A549 (cell line): ENCODE measurements at regions not wholly inside any gene's neighbourhood (a gene's known extent, or its start where the extent isn't known, plus 50 kb on each side); places are given as distances from the start of the nearest gene placed in this dataset.

Source experiments
- ATAC-seq, 2 experiments: fragments of 200-7000 bp in 1 of 2; fragments of >200 bp in 1 of 2; cut with Nextera tagmentation in 1 of 2; cut with Tn5 transposase in 1 of 2; 3 replicates each; pipeline versions ENCODE4 v1.8.0 to v1.9.1; 2018 to 2020; ENCODE audit warnings: mild to moderate bottlenecking in 1 of 2, moderate library complexity in 1 of 2
- CTCF ChIA-PET: fragments of 300-600 bp; sonication (Branson Sonifier 250); formaldehyde crosslinking; extraction: SDS; loops from one replicate; lab custom pipeline; 2021; ENCODE audit warnings: antibody characterized with exemption, inconsistent platforms; lab: Yijun Ruan, JAX
- POLR2A ChIA-PET: fragments of 350-600 bp; formaldehyde crosslinking; extraction: SDS; loops from one replicate; lab custom pipeline; 2021; ENCODE audit warnings: antibody characterized with exemption, inconsistent platforms; lab: Yijun Ruan, JAX
- DNase-seq, 2 experiments: peaks; one replicate each; pipeline versions ENCODE4 v3.0.0 to v3.0.0-alpha.2; 2011 to 2016; ENCODE audit warnings: low read depth in 1 of 2, low spot score in 1 of 2
- FAIRE-seq: peaks from 2 replicates; lab custom pipeline; 2011; peaks lifted over from hg19 to GRCh38; lab: Jason Lieb, UNC
- H3K27ac ChIP-seq, 2 experiments: fragments of >200 bp; sonication (Bioruptor Twin); formaldehyde crosslinking; 3 replicates each; pipeline ENCODE4 v1.5.1; 2016 to 2017
- H3K4me1 ChIP-seq: fragments of >200 bp; sonication (Bioruptor Twin); formaldehyde crosslinking; 3 replicates; pipeline ENCODE4 v1.6.1; 2016
- H3K4me2 ChIP-seq: fragments of >200 bp; sonication (Bioruptor Twin); formaldehyde crosslinking; 3 replicates; pipeline ENCODE4 v1.6.1; 2016
- H3K4me3 ChIP-seq: fragments of >200 bp; sonication (Bioruptor Twin); formaldehyde crosslinking; 3 replicates; pipeline ENCODE4 v1.5.1; 2016
- H3K9me3 ChIP-seq: fragments of >200 bp; sonication (Bioruptor Twin); formaldehyde crosslinking; 3 replicates; pipeline ENCODE4 v1.6.1; 2016
- CBX8 ChIP-seq: fragments of 200-600 bp; sonication (generic); IDR thresholded peaks from 2 replicates; pipeline ENCODE4 v1.6.1; 2016
- CHD2 ChIP-seq: fragments of 150-350 bp; IDR thresholded peaks from 2 replicates; pipeline ENCODE4 v1.6.1; 2014; ENCODE audit warnings: low read length; ENCODE audit not compliant: partially characterized antibody
- CHD4 ChIP-seq: fragments of 200-600 bp; sonication (generic); IDR thresholded peaks from 2 replicates; pipeline ENCODE4 v1.6.1; 2016; ENCODE audit warnings: antibody characterized with exemption, mild to moderate bottlenecking, borderline replicate concordance
- EHF ChIP-seq: fragments of 250-450 bp; sonication (Bioruptor Pico); IDR thresholded peaks from 2 replicates; pipeline ENCODE4 v1.5.0; 2020; ENCODE audit warnings: mild to moderate bottlenecking
- FOSL2 ChIP-seq, 2 experiments: fragments of 450-650 bp in 1 of 2; fragments of >200 bp in 1 of 2; sonication (Bioruptor Twin) in 1 of 2; formaldehyde crosslinking; IDR thresholded peaks; 2 replicates each; pipeline versions ENCODE4 v1.5.0 to v1.6.1; 2016 to 2020; ENCODE audit warnings: mild to moderate bottlenecking in 1 of 2, moderate library complexity in 1 of 2
- HOXB5 ChIP-seq: fragments of 250-450 bp; sonication (Bioruptor Pico); IDR thresholded peaks from 2 replicates; pipeline ENCODE4 v1.5.0; 2020; ENCODE audit warnings: mild to moderate bottlenecking, moderate library complexity
- JUNB ChIP-seq: fragments of >200 bp; sonication (Bioruptor Twin); formaldehyde crosslinking; IDR thresholded peaks from 2 replicates; pipeline ENCODE4 v1.6.1; 2016
- MAFK ChIP-seq: fragments of 450-650 bp; IDR thresholded peaks from 2 replicates; pipeline ENCODE4 v1.6.1; 2014; ENCODE audit not compliant: partially characterized antibody
- MAZ ChIP-seq: fragments of 150-350 bp; IDR thresholded peaks from 2 replicates; pipeline ENCODE4 v1.6.1; 2014; ENCODE audit warnings: antibody characterized with exemption, low read depth, low read length, borderline replicate concordance
- RAD21 ChIP-seq, 2 experiments: fragments of >200 bp in 1 of 2; sonication (Bioruptor Twin) in 1 of 2; formaldehyde crosslinking in 1 of 2; IDR thresholded peaks in 1 of 2; conservative IDR thresholded peaks in 1 of 2; 2 replicates in 1 of 2; 3 replicates in 1 of 2; pipeline ENCODE4 v1.6.1; 2012 to 2018; ENCODE audit warnings: inconsistent platforms in 1 of 2
- RARB ChIP-seq: fragments of 250-450 bp; sonication (Bioruptor Pico); IDR thresholded peaks from 2 replicates; pipeline ENCODE4 v1.8.0; 2021; ENCODE audit warnings: mild to moderate bottlenecking, moderate library complexity
- RFX5 ChIP-seq: fragments of 450-650 bp; IDR thresholded peaks from 2 replicates; pipeline ENCODE4 v1.7.1; 2014; ENCODE audit warnings: antibody characterized with exemption, mild to moderate bottlenecking, moderate library complexity
- SMC3 ChIP-seq: fragments of >200 bp; sonication (Bioruptor Twin); formaldehyde crosslinking; IDR thresholded peaks from 3 replicates; pipeline ENCODE4 v1.6.1; 2018; ENCODE audit warnings: inconsistent platforms
- TFCP2L1 ChIP-seq: fragments of 250-450 bp; sonication (Bioruptor Pico); IDR thresholded peaks from 2 replicates; pipeline ENCODE4 v1.5.0; 2021; ENCODE audit warnings: mild to moderate bottlenecking
- ZC3H11A ChIP-seq: fragments of 450-650 bp; IDR thresholded peaks from 2 replicates; pipeline ENCODE4 v1.6.1; 2014; ENCODE audit warnings: antibody characterized with exemption, mild to moderate bottlenecking
- ZNF302 ChIP-seq: fragments of 250-450 bp; sonication (Bioruptor Pico); IDR thresholded peaks from 2 replicates; pipeline ENCODE4 v1.9.0; 2021; ENCODE audit warnings: inconsistent platforms, mild to moderate bottlenecking, moderate library complexity
- WGBS: methylation state at CpG from one replicate; pipeline ENCODE4 v1.1.6; 2017; ENCODE audit errors: missing lambda C conversion rate; 5-methylcytosine and 5-hydroxymethylcytosine counted together
- TF ChIP-seq, protein P1 (sequence below): fragments of 250-450 bp; sonication (Bioruptor Pico); IDR thresholded peaks from 2 replicates; pipeline ENCODE4 v1.5.0; 2021; ENCODE audit warnings: mild to moderate bottlenecking, moderate library complexity, borderline replicate concordance
- TF ChIP-seq, protein P2 (sequence below): fragments of 250-450 bp; sonication (Bioruptor Pico); IDR thresholded peaks from 2 replicates; pipeline ENCODE4 v1.5.0; 2020; ENCODE audit warnings: low read depth, mild to moderate bottlenecking, moderate library complexity
- TF ChIP-seq, protein P3 (sequence below): fragments of >200 bp; sonication (Bioruptor Twin); formaldehyde crosslinking; IDR thresholded peaks from 2 replicates; pipeline ENCODE4 v1.6.1; 2016
- TF ChIP-seq, protein P4 (sequence below): fragments of >200 bp; sonication (Bioruptor Twin); formaldehyde crosslinking; IDR thresholded peaks from 3 replicates; pipeline ENCODE4 v1.5.1; 2016
- TF ChIP-seq, protein P5 (sequence below): IDR thresholded peaks from 2 replicates; pipeline ENCODE4 v1.6.1; 2012

DNA sequence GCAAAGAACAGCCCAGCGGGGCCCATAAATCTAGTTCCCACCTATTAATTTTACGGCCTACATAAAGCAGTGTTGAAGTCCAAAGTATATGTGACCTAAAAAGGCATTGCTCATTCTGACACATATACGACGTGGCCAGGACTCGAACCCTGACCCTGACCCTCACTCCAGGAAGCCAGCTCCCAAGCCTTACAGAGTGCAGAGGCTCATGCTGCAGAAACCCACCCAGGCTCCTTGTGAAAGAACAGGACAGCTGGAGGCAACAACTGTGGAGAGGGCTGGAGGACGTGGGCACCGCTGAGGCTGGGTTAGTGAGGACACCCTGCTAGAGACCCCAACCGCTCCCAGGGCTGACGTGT lies 221.6 kb downstream of the CYP26B1 start:
- WGBS: 92% methylated on average over 9 of the region's 9 CpGs
- H3K4me2 ChIP-seq: no peak overlapping the region
- no peak for FAIRE-seq
- no peak for ATAC-seq
- peaks cover 14% of the 10 kb centered on the region; the same call in 2 of the 3 replicates for H3K4me1 ChIP-seq
- 0 out of 3 replicates have a peak, but pooled peaks cover 2% of the 10 kb centered on the region for H3K9me3 ChIP-seq
- POLR2A ChIA-PET: no interaction called here
- TF ChIP-seq CHD2 (no peak), MAZ (no peak)
- TF ChIP-seq, protein P1, sequence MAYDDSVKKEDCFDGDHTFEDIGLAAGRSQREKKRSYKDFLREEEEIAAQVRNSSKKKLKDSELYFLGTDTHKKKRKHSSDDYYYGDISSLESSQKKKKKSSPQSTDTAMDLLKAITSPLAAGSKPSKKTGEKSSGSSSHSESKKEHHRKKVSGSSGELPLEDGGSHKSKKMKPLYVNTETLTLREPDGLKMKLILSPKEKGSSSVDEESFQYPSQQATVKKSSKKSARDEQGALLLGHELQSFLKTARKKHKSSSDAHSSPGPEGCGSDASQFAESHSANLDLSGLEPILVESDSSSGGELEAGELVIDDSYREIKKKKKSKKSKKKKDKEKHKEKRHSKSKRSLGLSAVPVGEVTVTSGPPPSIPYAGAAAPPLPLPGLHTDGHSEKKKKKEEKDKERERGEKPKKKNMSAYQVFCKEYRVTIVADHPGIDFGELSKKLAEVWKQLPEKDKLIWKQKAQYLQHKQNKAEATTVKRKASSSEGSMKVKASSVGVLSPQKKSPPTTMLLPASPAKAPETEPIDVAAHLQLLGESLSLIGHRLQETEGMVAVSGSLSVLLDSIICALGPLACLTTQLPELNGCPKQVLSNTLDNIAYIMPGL: no peak
- TF ChIP-seq, protein P2, sequence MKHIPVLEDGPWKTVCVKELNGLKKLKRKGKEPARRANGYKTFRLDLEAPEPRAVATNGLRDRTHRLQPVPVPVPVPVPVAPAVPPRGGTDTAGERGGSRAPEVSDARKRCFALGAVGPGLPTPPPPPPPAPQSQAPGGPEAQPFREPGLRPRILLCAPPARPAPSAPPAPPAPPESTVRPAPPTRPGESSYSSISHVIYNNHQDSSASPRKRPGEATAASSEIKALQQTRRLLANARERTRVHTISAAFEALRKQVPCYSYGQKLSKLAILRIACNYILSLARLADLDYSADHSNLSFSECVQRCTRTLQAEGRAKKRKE (CRISPR knock-in tag): no peak
- TF ChIP-seq, all 56 proteins: peak for 0
- no peak for DNase-seq
- CTCF ChIA-PET: interaction anchor here (0.9 to 8.6 kb wide), 8 partner anchors 6 to 655 kb away, joined by 3 to 159 read pairs (median 32); no protein-coding TSS in a partner anchor
- Histone ChIP-seq H3K4me3 (no peak overlapping the region), H3K27ac (no peak overlapping the region)

DNA sequence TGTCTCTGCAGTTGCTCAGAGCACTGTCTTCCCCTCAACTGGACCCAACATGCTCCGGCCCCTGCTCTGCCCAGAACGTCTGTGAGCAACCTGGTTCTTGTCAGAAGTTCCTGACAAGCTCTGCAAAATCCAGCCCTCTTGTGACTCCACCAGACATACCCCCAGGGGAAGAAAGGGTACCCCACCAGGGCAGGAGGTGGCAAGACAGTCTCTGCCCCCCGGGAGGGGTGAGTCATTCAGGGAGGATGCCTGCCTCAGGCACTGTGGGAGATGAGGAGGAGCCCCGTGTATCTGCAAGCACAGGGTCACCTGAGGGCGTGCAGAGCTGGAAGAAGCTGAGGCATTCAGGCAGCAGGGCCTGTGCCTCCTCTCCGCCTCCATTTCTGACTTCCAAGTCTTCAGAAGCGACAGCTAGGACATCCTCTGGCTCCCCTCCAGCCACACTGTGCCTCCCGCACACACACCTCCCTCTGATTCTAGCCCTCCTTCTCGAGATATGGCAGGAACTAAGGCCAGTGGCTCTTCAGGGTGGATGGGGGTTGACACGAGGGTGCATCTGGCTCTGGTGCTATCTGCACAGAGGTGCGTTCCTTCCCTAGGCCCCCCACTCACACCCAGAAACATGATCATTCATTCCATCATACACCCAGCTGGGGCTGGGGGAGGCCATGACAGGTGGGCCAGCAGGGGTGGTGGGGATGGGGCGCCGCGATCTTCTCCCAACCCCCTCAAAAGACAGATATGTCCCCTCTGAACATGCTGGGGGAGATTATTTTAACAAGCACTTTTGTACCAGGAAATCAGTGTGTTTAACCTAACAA lies 222.2 kb downstream of the CYP26B1 start:
- ChIA-PET CTCF (interaction anchor here (0.6 to 8.6 kb wide), 21 partner anchors 7 to 820 kb away, joined by 3 to 159 read pairs (median 6); no protein-coding TSS in a partner anchor), POLR2A (interaction anchor here (0.6 kb wide), 1 partner anchor 811 kb away, joined by 3 read pairs; no protein-coding TSS in a partner anchor)
- no peak for TF ChIP-seq EHF (CRISPR knock-in tag)
- TF ChIP-seq, protein P3, sequence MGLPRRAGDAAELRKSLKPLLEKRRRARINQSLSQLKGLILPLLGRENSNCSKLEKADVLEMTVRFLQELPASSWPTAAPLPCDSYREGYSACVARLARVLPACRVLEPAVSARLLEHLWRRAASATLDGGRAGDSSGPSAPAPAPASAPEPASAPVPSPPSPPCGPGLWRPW: no peak
- TF ChIP-seq ZNF302: no peak
- TF ChIP-seq JUNB: no peak
- no peak for TF ChIP-seq FOSL2 (IDR thresholded peaks at IDR 0.05)
- peak; percentile 28; the same call in 1 of the 2 replicates for TF ChIP-seq FOSL2 (CRISPR knock-in tag; IDR thresholded peaks at IDR 0.05)
- FAIRE-seq (no peak), ATAC-seq (no peak; a peak in 2 of 6 replicates), DNase-seq (peak in 1 of 2 experiments; percentile 15)
- H3K4me1 ChIP-seq: peaks cover 14% of the 10 kb centered on the region; the same call in 2 of the 3 replicates
- no peak overlapping the region for H3K27ac ChIP-seq
- peaks cover 3% of the 10 kb centered on the region; the same call in 2 of the 3 replicates for H3K9me3 ChIP-seq
- H3K4me3 ChIP-seq: no peak overlapping the region
- H3K4me2 ChIP-seq: no peak overlapping the region
- WGBS: 75% methylated on average over 13 of the region's 14 CpGs

DNA sequence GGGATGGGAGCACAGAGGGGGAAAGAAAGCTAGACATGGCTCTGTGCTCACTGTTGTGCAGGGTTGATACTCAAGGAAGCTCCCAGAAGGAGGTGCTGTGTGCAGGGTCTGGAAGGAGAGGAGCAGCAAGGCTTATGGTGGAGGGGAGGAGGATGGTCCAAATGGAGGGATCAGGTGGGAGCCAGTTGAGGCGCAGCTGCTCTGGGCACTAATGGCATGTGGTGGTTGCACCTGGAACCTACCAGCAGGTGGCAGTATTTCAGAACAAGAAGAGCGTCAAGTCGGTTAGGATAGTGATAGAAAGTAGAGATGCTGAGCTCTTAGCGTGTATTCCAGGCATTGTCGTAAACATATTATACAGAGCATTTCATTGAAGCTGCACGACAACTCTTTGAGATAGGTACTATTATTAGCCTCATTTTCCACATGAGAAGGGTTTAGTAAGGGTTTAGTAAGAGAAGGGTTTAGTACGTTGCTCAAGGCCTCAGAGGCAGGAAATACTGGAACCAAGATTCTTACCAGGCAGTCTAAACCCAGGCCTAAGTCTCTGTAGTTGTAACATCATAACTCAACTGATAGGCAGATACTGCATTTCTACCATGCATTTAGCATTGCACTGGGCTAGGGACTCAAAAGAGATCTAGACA lies 223.7 kb downstream of the CYP26B1 start:
- Histone ChIP-seq H3K4me3 (no peak overlapping the region), H3K9me3 (peaks cover 10% of the 10 kb centered on the region; the same call in 2 of the 3 replicates), H3K4me2 (no peak overlapping the region), H3K27ac (no peak overlapping the region)
- no peak for FAIRE-seq
- 29% methylated on average over 7 of the region's 7 CpGs for WGBS
- DNase-seq: peak; percentile 77 to 83
- POLR2A ChIA-PET: no interaction called here
- TF ChIP-seq, protein P4, sequence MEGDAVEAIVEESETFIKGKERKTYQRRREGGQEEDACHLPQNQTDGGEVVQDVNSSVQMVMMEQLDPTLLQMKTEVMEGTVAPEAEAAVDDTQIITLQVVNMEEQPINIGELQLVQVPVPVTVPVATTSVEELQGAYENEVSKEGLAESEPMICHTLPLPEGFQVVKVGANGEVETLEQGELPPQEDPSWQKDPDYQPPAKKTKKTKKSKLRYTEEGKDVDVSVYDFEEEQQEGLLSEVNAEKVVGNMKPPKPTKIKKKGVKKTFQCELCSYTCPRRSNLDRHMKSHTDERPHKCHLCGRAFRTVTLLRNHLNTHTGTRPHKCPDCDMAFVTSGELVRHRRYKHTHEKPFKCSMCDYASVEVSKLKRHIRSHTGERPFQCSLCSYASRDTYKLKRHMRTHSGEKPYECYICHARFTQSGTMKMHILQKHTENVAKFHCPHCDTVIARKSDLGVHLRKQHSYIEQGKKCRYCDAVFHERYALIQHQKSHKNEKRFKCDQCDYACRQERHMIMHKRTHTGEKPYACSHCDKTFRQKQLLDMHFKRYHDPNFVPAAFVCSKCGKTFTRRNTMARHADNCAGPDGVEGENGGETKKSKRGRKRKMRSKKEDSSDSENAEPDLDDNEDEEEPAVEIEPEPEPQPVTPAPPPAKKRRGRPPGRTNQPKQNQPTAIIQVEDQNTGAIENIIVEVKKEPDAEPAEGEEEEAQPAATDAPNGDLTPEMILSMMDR: peak; percentile 93
- TF ChIP-seq HOXB5 (CRISPR knock-in tag): no peak
- no peak for TF ChIP-seq CHD4
- TF ChIP-seq RARB (CRISPR knock-in tag): no peak
- TF ChIP-seq SMC3: peak; percentile 93
- TF ChIP-seq JUNB: no peak
- TF ChIP-seq CBX8: no peak
- TF ChIP-seq, protein P2 (CRISPR knock-in tag): no peak
- no peak for TF ChIP-seq FOSL2 (IDR thresholded peaks at IDR 0.05)
- no peak for TF ChIP-seq FOSL2 (CRISPR knock-in tag; IDR thresholded peaks at IDR 0.05)
- no peak for TF ChIP-seq RFX5
- TF ChIP-seq ZC3H11A: no peak
- peak; percentile 87 to 89 for TF ChIP-seq RAD21 (conservative IDR thresholded peaks at IDR 0.05 in 1 of 2, IDR thresholded peaks at IDR 0.05 in 1 of 2)
- TF ChIP-seq TFCP2L1: no peak
- TF ChIP-seq MAFK: no peak
- TF ChIP-seq, protein P5, sequence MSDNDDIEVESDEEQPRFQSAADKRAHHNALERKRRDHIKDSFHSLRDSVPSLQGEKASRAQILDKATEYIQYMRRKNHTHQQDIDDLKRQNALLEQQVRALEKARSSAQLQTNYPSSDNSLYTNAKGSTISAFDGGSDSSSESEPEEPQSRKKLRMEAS: peak; percentile 59
- TF ChIP-seq, all 56 proteins: peak for 4
- peaks cover 6% of the 10 kb centered on the region; the same call in 1 of the 3 replicates for H3K4me1 ChIP-seq
- CTCF ChIA-PET: interaction anchor here (0.6 to 8.6 kb wide), 66 partner anchors 8 to 1263 kb away, joined by 3 to 159 read pairs (median 4); no protein-coding TSS in a partner anchor
- peak; percentile 78 to 94 for ATAC-seq
